HT-29 (cell line): ENCODE measurements at regions not wholly inside any gene's neighbourhood (a gene's known extent, or its start where the extent isn't known, plus 50 kb on each side); places are given as distances from the start of the nearest gene placed in this dataset.
A peak's percentile ranks its signal among the peaks of the same experiment; 100 is the strongest.

ENCODE experiments used
- DNase-seq: peaks from one replicate; pipeline ENCODE4 v3.0.0-alpha.2; 2015; ENCODE audit warnings: low spot score

DNA sequence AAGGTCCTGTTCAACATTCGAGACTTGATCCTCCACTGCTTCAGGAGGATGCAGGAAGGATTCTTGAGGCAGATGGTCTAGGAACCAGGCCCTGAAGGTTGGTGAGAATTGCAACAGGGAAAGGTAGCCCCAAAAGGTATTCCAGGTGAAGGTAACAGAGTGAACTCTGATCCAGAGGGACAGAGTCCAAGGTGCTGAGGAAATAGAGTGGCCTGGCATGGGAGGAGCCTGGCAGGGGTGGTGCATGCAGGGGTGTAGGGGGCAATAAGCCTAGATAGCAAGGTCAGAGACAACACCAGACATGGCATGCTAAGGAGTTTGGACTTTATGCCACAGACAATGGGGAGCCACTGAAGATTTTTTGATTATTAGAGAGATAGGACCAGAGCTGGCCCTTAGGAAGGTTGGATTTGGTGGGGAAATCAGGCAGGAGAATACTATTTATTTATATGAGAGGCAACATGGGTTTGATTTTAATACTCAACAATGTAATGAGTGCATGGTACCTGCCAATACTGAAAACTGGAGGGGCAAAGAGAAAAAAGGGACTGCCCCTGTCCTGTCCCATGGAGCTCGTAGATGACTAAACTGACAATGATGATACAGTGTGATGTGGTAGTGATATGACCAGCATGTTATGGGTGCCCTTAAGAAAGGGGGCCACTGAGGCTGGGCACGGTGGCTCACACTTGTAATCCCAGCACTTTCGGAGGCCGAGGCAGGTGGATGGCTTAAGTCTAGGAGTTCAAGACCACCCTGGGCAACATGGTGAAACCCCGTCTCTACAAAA lies 50.5 kb upstream of the TMED10 start:
- DNase-seq, result peak; percentile 40
